Psoas muscle (tissue), 7 donors: ENCODE measurements at regions not wholly inside any gene's neighbourhood (a gene's known extent, or its start where the extent isn't known, plus 50 kb on each side); places are given as distances from the start of the nearest gene placed in this dataset.

ENCODE experiments used
- ATAC-seq, 4 donors: fragments of 200-7000 bp; cut with Tn5 transposase; one replicate each; pipeline ENCODE4 v1.9.1; 2020; ENCODE audit warnings: moderate library complexity in 3 of 4, mild to moderate bottlenecking in 2 of 4
- DNase-seq, 2 donors: peaks; one replicate each; pipeline ENCODE4 v3.0.0-alpha.2; 2020
- H3K27ac ChIP-seq: fragments of 200-600 bp; one replicate; pipeline ENCODE4 v1.8.0; 2022
- H3K27me3 ChIP-seq, 3 donors: fragments of 200-600 bp in 1 of 3; one replicate each; pipeline versions ENCODE4 v1.6.1 to v1.8.0; 2013 to 2022; ENCODE audit warnings: low read length in 2 of 3, mild to moderate bottlenecking in 2 of 3, moderate library complexity in 1 of 3; ENCODE audit not compliant: insufficient read depth in 3 of 3
- H3K36me3 ChIP-seq, 2 donors: fragments of 200-600 bp in 1 of 2; one replicate each; pipeline versions ENCODE4 v1.6.1 to v1.8.0; 2013 to 2022; ENCODE audit warnings: low read depth in 1 of 2, mild to moderate bottlenecking in 1 of 2, moderate library complexity in 1 of 2; ENCODE audit not compliant: insufficient read depth in 1 of 2
- H3K4me1 ChIP-seq: fragments of 200-600 bp; one replicate; pipeline ENCODE4 v1.8.0; 2022
- H3K4me3 ChIP-seq: fragments of 200-600 bp; one replicate; pipeline ENCODE4 v1.8.0; 2022; ENCODE audit warnings: mild to moderate bottlenecking
- H3K9me3 ChIP-seq: fragments of 200-600 bp; one replicate; pipeline ENCODE4 v1.8.0; 2022
- CTCF ChIP-seq: fragments of 200-600 bp; IDR thresholded peaks from one replicate; pipeline ENCODE4 v1.8.0; 2022; ENCODE audit warnings: antibody characterized with exemption
- WGBS, 3 donors: extraction: QIAGEN DNeasy Blood & Tissue Kit; methylation state at CpG; one replicate each; pipeline versions ENCODE4 v1.1.6 to v1.1.7; 2013; 5-methylcytosine and 5-hydroxymethylcytosine counted together
- intact Hi-C, 2 donors: fragments of 100-400 bp; cut with DNase I; formaldehyde crosslinking; loops; one replicate each; pipeline versions ENCODE4 v1.11.0 to v1.14.2; 2022
- donor health status: healthy with polysubstance abuse.
- donor health status: DM: no; HTN: no; CAD: no; lungs with moderate emphysema.
- donor health status: Bipolar disorder and iron deficiency.
- donor health status: healthy.
- donor health status: DM: yes; HTN: yes; CAD: no.
- donor health status: DM: no; HTN: no; CAD: no.
- donor health status: DM: yes; HTN: yes; CAD: no.

- DNase-seq = no peak
- no peaks in the 10 kb centered on the region for H3K27me3 ChIP-seq
- H3K27ac ChIP-seq = no peak overlapping the region
- no peak for TF ChIP-seq CTCF
- H3K9me3 ChIP-seq = no peaks in the 10 kb centered on the region
- no peak for ATAC-seq
- H3K36me3 ChIP-seq = no peaks in the 10 kb centered on the region
- H3K4me3 ChIP-seq = no peak overlapping the region
- no peaks in the 10 kb centered on the region for H3K4me1 ChIP-seq
- intact Hi-C loops = no loop called here
These were observed 459.4 kb upstream of the LCORL start for GRCh38 chr4:18480928-18481327.

- no peaks in the 10 kb centered on the region for H3K36me3 ChIP-seq
- intact Hi-C loops = no loop called here
- H3K27ac ChIP-seq = no peak overlapping the region
- no peak overlapping the region for H3K4me3 ChIP-seq
- no peaks in the 10 kb centered on the region for H3K4me1 ChIP-seq
- H3K9me3 ChIP-seq = no peaks in the 10 kb centered on the region
- no peak for TF ChIP-seq CTCF
- no peaks in the 10 kb centered on the region for H3K27me3 ChIP-seq
- no peak for ATAC-seq
- no peak for DNase-seq
These were observed 458.8 kb upstream of the LCORL start for GRCh38 chr4:18480342-18480741.

GRCh38 chr4:18479825-18480224 is 458.3 kb upstream of the LCORL start:
- ATAC-seq (no peak), DNase-seq (no peak)
- TF ChIP-seq CTCF = no peak
- WGBS, 3 donors = 63 to 68% (median 68%) methylated on average over 3 of the region's 3 CpGs
- H3K9me3 ChIP-seq = no peaks in the 10 kb centered on the region
- H3K4me1 ChIP-seq = no peaks in the 10 kb centered on the region
- H3K4me3 ChIP-seq = no peak overlapping the region
- no peak overlapping the region for H3K27ac ChIP-seq
- intact Hi-C loops = no loop called here
- H3K36me3 ChIP-seq = no peaks in the 10 kb centered on the region
- H3K27me3 ChIP-seq = no peaks in the 10 kb centered on the region

- H3K27ac ChIP-seq = no peak overlapping the region
- ATAC-seq = no peak
- H3K9me3 ChIP-seq = no peaks in the 10 kb centered on the region
- H3K4me3 ChIP-seq = no peak overlapping the region
- intact Hi-C loops = no loop called here
- DNase-seq = no peak
- 61 to 80% (median 66%) methylated on average over 4 of the region's 4 CpGs for WGBS, 3 donors
- no peaks in the 10 kb centered on the region for H3K27me3 ChIP-seq
- H3K36me3 ChIP-seq = no peaks in the 10 kb centered on the region
- no peak for TF ChIP-seq CTCF
- no peaks in the 10 kb centered on the region for H3K4me1 ChIP-seq
These were observed 442.5 kb upstream of the LCORL start for GRCh38 chr4:18463987-18464559.

- ATAC-seq (no peak), DNase-seq (no peak)
- H3K9me3 ChIP-seq = no peaks in the 10 kb centered on the region
- no peaks in the 10 kb centered on the region for H3K27me3 ChIP-seq
- intact Hi-C loops = no loop called here
- H3K4me1 ChIP-seq = no peaks in the 10 kb centered on the region
- TF ChIP-seq CTCF = no peak
- no peak overlapping the region for H3K4me3 ChIP-seq
- H3K36me3 ChIP-seq = no peaks in the 10 kb centered on the region
- H3K27ac ChIP-seq = no peak overlapping the region
- 79 to 86% (median 81%) methylated on average over 3 of the region's 3 CpGs for WGBS, 3 donors
These were observed 436.9 kb upstream of the LCORL start for GRCh38 chr4:18458465-18458864.
